ENCODE measurements at regions not wholly inside any gene's neighbourhood (a gene's known extent, or its start where the extent isn't known, plus 50 kb on each side); places are given as distances from the start of the nearest gene placed in this dataset.

DNA sequence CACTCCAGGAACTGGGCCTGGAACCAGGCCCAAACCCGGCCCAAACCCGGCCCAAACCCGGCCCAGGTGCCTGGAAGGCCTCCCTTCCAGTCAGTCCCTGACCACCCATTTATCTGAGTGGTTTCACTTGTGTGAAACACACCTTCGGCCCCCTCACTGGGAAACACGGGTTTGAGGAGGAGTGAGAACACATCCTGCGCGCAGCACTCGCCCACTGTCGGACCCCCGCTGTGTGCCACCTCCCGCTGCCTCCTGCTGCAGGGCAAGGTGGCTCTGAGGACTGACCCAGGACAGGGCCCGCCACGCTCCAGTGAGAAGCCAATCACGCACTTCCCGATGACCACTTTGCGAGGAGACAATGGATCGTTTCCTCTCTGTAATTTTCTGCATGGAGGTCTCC, 197.5 kb downstream of the BUB3 start:
- TF ChIP-seq, protein P1, sequence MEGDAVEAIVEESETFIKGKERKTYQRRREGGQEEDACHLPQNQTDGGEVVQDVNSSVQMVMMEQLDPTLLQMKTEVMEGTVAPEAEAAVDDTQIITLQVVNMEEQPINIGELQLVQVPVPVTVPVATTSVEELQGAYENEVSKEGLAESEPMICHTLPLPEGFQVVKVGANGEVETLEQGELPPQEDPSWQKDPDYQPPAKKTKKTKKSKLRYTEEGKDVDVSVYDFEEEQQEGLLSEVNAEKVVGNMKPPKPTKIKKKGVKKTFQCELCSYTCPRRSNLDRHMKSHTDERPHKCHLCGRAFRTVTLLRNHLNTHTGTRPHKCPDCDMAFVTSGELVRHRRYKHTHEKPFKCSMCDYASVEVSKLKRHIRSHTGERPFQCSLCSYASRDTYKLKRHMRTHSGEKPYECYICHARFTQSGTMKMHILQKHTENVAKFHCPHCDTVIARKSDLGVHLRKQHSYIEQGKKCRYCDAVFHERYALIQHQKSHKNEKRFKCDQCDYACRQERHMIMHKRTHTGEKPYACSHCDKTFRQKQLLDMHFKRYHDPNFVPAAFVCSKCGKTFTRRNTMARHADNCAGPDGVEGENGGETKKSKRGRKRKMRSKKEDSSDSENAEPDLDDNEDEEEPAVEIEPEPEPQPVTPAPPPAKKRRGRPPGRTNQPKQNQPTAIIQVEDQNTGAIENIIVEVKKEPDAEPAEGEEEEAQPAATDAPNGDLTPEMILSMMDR (IDR thresholded peaks at IDR 0.05) = no peak
- TF ChIP-seq POLR2A (IDR thresholded peaks at IDR 0.05) = no peak

Data from vagina (tissue), 2 donors.